Neuronal stem cell (in vitro differentiated cells): ENCODE measurements at regions not wholly inside any gene's neighbourhood (a gene's known extent, or its start where the extent isn't known, plus 50 kb on each side); places are given as distances from the start of the nearest gene placed in this dataset.

Experiments used
- DNase-seq: peaks from one replicate; pipeline ENCODE4 v3.0.0-alpha.2; 2013; ENCODE audit warnings: low spot score
- H2AFZ ChIP-seq: one replicate; pipeline ENCODE4 v1.6.1; 2013; ENCODE audit warnings: mild to moderate bottlenecking, low read length, inconsistent platforms
- H2AK5ac ChIP-seq: 2 replicates; pipeline ENCODE4 v1.6.1; 2013; ENCODE audit warnings: low read depth, mild to moderate bottlenecking, inconsistent platforms, low read length, moderate library complexity, mixed read lengths
- H2BK120ac ChIP-seq: 2 replicates; pipeline ENCODE4 v1.6.1; 2013; ENCODE audit warnings: low read depth, mild to moderate bottlenecking, inconsistent platforms, low read length, moderate library complexity, mixed read lengths
- H2BK12ac ChIP-seq: one replicate; pipeline ENCODE4 v1.6.1; 2013; ENCODE audit warnings: low read length, inconsistent platforms
- H2BK15ac ChIP-seq: 2 replicates; pipeline ENCODE4 v1.6.1; 2013; ENCODE audit warnings: mild to moderate bottlenecking, low read length, inconsistent platforms, mixed read lengths
- H2BK5ac ChIP-seq: one replicate; pipeline ENCODE4 v1.6.1; 2013; ENCODE audit warnings: inconsistent platforms, mild to moderate bottlenecking, low read length, moderate library complexity
- H3K14ac ChIP-seq: one replicate; pipeline ENCODE4 v1.6.1; 2013; ENCODE audit warnings: low read length, inconsistent platforms
- H3K18ac ChIP-seq: 2 replicates; pipeline ENCODE4 v1.6.1; 2013; ENCODE audit warnings: low read length, inconsistent platforms
- H3K23ac ChIP-seq: 2 replicates; pipeline ENCODE4 v1.6.1; 2013; ENCODE audit warnings: low read depth, mild to moderate bottlenecking, mixed read lengths, low read length, inconsistent platforms; ENCODE audit not compliant: poor library complexity
- H3K27ac ChIP-seq: replicated peaks from 3 replicates; pipeline ENCODE4 v1.5.1; 2013; ENCODE audit warnings: low read length, inconsistent platforms
- H3K27me3 ChIP-seq, 3 experiments: 2 replicates each; pipeline ENCODE4 v1.6.1; 2013; ENCODE audit warnings: low read length in 3 of 3, mild to moderate bottlenecking in 2 of 3, inconsistent platforms in 1 of 3, low read depth in 1 of 3, mixed read lengths in 1 of 3, moderate library complexity in 1 of 3; ENCODE audit not compliant: control insufficient read depth in 3 of 3, insufficient read depth in 3 of 3
- H3K36me3 ChIP-seq, 2 donors: replicated peaks in 1 of 2; 2 replicates each; pipeline ENCODE4 v1.6.1; 2013; ENCODE audit warnings: low read length in 2 of 2; ENCODE audit not compliant: control insufficient read depth in 2 of 2, insufficient read depth in 2 of 2
- H3K4ac ChIP-seq: 2 replicates; pipeline ENCODE4 v1.6.1; 2013; ENCODE audit warnings: inconsistent platforms, mild to moderate bottlenecking, low read length, moderate library complexity
- H3K4me1 ChIP-seq, 2 donors: 1 replicate in 1 of 2; 2 replicates in 1 of 2; pipeline ENCODE4 v1.6.1; 2013; ENCODE audit warnings: low read length in 2 of 2, low read depth in 1 of 2; ENCODE audit not compliant: control insufficient read depth in 2 of 2, insufficient read depth in 1 of 2
- H3K4me2 ChIP-seq: one replicate; pipeline ENCODE4 v1.6.1; 2013; ENCODE audit warnings: mild to moderate bottlenecking, low read length, inconsistent platforms; ENCODE audit not compliant: insufficient read depth, poor library complexity, severe bottlenecking
- H3K4me3 ChIP-seq, 2 donors: 2 replicates each; pipeline ENCODE4 v1.5.1; 2013; ENCODE audit warnings: low read length in 2 of 2, mild to moderate bottlenecking in 2 of 2, inconsistent platforms in 1 of 2, moderate library complexity in 1 of 2
- H3K79me1 ChIP-seq: one replicate; pipeline ENCODE4 v1.6.1; 2013; ENCODE audit warnings: low read depth, mild to moderate bottlenecking, inconsistent platforms, low read length, moderate library complexity
- H3K9ac ChIP-seq: one replicate; pipeline ENCODE4 v1.6.1; 2013; ENCODE audit warnings: mild to moderate bottlenecking, low read depth, low read length, inconsistent platforms; ENCODE audit not compliant: poor library complexity
- H3K9me3 ChIP-seq, 2 donors: replicated peaks in 1 of 2; 2 replicates each; pipeline versions ENCODE3 to v1.6.1; 2013; ENCODE audit warnings: low read length in 2 of 2, mild to moderate bottlenecking in 2 of 2, inconsistent platforms in 1 of 2, low read depth in 1 of 2, mixed read lengths in 1 of 2, moderate library complexity in 1 of 2; ENCODE audit not compliant: control insufficient read depth in 2 of 2, insufficient read depth in 1 of 2
- H4K8ac ChIP-seq: one replicate; pipeline ENCODE4 v1.6.1; 2013; ENCODE audit warnings: low read depth, mild to moderate bottlenecking, inconsistent platforms, low read length, moderate library complexity
- H4K91ac ChIP-seq: one replicate; pipeline ENCODE4 v1.6.1; 2013; ENCODE audit warnings: low read length, low read depth, mild to moderate bottlenecking, inconsistent platforms; ENCODE audit not compliant: poor library complexity
- whole genome bisulfite sequencing, 2 donors: extraction: QIAGEN DNeasy Blood & Tissue Kit; methylation state at CpG; one replicate each; pipeline ENCODE4 v1.1.7; 2013; ENCODE audit warnings: missing lambda C conversion rate in 2 of 2, mixed read lengths in 1 of 2; ENCODE audit not compliant: insufficient read length in 2 of 2, insufficient replicate concordance in 1 of 2; ENCODE audit errors: extremely low coverage in 2 of 2; 5-methylcytosine and 5-hydroxymethylcytosine counted together

DNA sequence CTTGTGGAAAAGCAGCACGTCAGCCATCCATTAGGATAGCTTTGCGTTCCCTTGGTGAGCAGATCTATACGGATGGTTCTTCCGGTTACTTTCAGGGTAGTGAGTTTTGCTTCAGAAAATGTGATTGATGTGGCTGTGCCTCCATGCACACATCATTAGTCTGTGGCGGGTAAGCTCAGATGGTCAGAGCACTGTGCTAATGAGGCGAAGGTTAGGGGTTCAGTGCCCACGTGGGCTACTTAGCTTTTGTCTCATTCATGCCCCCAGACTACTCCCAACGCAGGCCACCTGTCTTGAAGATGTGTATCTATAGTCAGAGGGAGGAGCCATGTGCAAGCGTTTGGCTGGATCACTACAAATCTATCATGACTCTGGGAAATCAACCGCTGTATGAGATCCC lies 322.8 kb upstream of the POU3F3 start:
- H2BK5ac ChIP-seq, result no peak overlapping the region
- no peak overlapping the region for H2AFZ ChIP-seq
- H3K9ac ChIP-seq, result no peak overlapping the region
- no CpG with 5 or more reads among the region's 10 CpGs for WGBS, 2 donors
- H3K4me2 ChIP-seq, result no peak overlapping the region
- no peak overlapping the region for H4K8ac ChIP-seq
- H3K36me3 ChIP-seq, result no peaks in the 10 kb centered on the region
- no peak overlapping the region for H2BK12ac ChIP-seq
- no peak for DNase-seq
- no peaks in the 10 kb centered on the region for H3K79me1 ChIP-seq
- H2AK5ac ChIP-seq, result no peak overlapping the region
- H3K18ac ChIP-seq, result no peak overlapping the region
- H3K14ac ChIP-seq, result no peak overlapping the region
- no peak overlapping the region for H3K4me3 ChIP-seq
- H2BK15ac ChIP-seq, result no peak overlapping the region
- H3K4me1 ChIP-seq, result no peaks in the 10 kb centered on the region
- no peak overlapping the region for H3K27ac ChIP-seq
- no peaks in the 10 kb centered on the region for H3K9me3 ChIP-seq
- no peak overlapping the region for H2BK120ac ChIP-seq
- H4K91ac ChIP-seq, result no peak overlapping the region
- no peak overlapping the region for H3K23ac ChIP-seq
- H3K27me3 ChIP-seq, result no peaks in the 10 kb centered on the region
- no peak overlapping the region for H3K4ac ChIP-seq

DNA sequence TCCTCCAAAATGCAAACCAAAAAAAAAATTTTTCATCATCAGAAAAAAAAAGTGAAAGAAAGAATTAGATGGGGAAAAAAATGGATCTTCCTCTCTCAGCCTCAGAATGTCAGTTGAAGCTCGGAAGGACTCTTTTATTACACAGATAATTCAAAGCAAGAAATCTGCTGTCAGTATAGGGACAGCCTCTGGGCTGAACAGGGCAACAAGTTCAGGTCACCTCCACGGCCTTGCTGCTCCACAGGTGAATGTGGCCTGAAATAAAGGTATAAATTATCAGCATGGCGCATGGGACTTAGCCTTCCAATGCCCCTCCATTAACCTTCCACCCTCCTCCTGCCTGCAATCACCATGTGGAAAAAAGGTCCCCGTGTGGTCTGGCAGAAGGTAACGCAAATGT lies 316.8 kb upstream of the POU3F3 start:
- no peak overlapping the region for H2AFZ ChIP-seq
- no peak overlapping the region for H3K18ac ChIP-seq
- no peak overlapping the region for H4K8ac ChIP-seq
- no peak overlapping the region for H2BK12ac ChIP-seq
- no peaks in the 10 kb centered on the region for H3K36me3 ChIP-seq
- peaks cover 2 to 3% of the 10 kb centered on the region in 2 donors for H3K4me1 ChIP-seq
- no peaks in the 10 kb centered on the region for H3K79me1 ChIP-seq
- H3K4ac ChIP-seq, result no peak overlapping the region
- H3K27me3 ChIP-seq, result no peaks in the 10 kb centered on the region
- H4K91ac ChIP-seq, result no peak overlapping the region
- no peak overlapping the region for H3K14ac ChIP-seq
- no peak for DNase-seq
- no peak overlapping the region for H3K9ac ChIP-seq
- no peak overlapping the region for H2BK120ac ChIP-seq
- no peak overlapping the region for H2BK15ac ChIP-seq
- H3K23ac ChIP-seq, result no peak overlapping the region
- H3K4me3 ChIP-seq, result no peak overlapping the region
- no peak overlapping the region for H3K4me2 ChIP-seq
- H3K9me3 ChIP-seq, result no peaks in the 10 kb centered on the region
- no CpG with 5 or more reads among the region's 5 CpGs for WGBS, 2 donors
- no peak overlapping the region for H3K27ac ChIP-seq
- H2BK5ac ChIP-seq, result no peak overlapping the region
- H2AK5ac ChIP-seq, result no peak overlapping the region

DNA sequence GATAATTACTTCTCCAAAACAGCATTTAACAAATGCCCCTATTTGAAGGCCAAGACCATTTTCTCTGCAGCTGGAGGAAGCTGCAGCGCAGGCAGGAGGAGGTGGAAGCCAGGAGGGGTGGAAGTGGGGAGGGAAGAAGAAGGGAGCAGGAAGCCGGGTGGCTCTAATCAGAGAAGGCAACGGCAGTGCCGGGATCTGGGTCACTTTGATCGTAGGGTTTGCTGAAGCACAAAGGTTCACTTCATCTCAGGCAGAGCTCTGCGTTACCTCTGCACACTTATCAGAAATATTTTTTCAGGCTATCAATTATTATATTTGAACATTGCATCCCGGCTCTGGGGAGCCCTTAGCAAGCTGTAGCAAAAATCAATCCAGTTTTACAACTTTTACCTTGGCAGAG lies 315.8 kb upstream of the POU3F3 start:
- no peak for DNase-seq
- Histone ChIP-seq H3K18ac (no peak overlapping the region), H3K4me1 (peaks cover 2 to 3% of the 10 kb centered on the region in 2 donors), H2AK5ac (no peak overlapping the region), H2AFZ (no peak overlapping the region), H3K4me3 (no peak overlapping the region), H3K4me2 (no peak overlapping the region), H3K36me3 (no peaks in the 10 kb centered on the region), H3K79me1 (no peaks in the 10 kb centered on the region), H4K91ac (no peak overlapping the region), H2BK12ac (no peak overlapping the region), H4K8ac (no peak overlapping the region), H3K4ac (no peak overlapping the region), H3K23ac (no peak overlapping the region), H3K9me3 (no peaks in the 10 kb centered on the region), H3K14ac (no peak overlapping the region), H2BK5ac (no peak overlapping the region), H3K27me3 (no peaks in the 10 kb centered on the region), H3K27ac (no peak overlapping the region), H2BK15ac (no peak overlapping the region), H3K9ac (no peak overlapping the region), H2BK120ac (no peak overlapping the region)
- WGBS, 2 donors, result no CpG with 5 or more reads among the region's 7 CpGs

DNA sequence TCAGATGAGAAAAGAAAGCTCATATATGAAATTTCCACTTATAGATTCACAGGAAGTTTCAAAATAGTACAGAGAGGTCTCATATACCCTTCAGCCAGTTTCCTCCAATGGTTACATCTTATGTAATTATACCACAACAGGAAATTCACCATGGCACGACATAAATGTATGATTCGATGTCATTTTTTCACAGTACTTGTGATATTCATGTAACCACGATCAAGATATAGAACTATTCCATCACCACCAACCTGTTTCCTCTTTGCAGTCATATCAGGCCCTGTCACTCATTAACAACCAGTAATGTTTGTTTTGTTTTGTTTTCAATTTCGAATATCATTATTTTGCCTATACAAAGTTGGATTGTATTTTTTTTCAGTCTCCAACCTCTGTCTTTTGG lies 314.3 kb upstream of the POU3F3 start:
- no peaks in the 10 kb centered on the region for H3K9me3 ChIP-seq

More for the DNA sequence above, 314.3 kb upstream of the POU3F3 start:
- Histone ChIP-seq H2BK15ac (no peak overlapping the region), H2AFZ (no peak overlapping the region), H3K18ac (no peak overlapping the region), H3K4me1 (peaks cover 2 to 3% of the 10 kb centered on the region in 2 donors), H3K4me3 (no peak overlapping the region), H2BK12ac (no peak overlapping the region), H3K79me1 (no peaks in the 10 kb centered on the region), H3K36me3 (no peaks in the 10 kb centered on the region), H4K8ac (no peak overlapping the region), H3K4ac (no peak overlapping the region), H2BK5ac (no peak overlapping the region), H2AK5ac (no peak overlapping the region), H3K27ac (no peak overlapping the region), H3K9ac (no peak overlapping the region), H3K4me2 (no peak overlapping the region), H4K91ac (no peak overlapping the region), H3K14ac (no peak overlapping the region), H2BK120ac (no peak overlapping the region), H3K23ac (no peak overlapping the region), H3K27me3 (no peaks in the 10 kb centered on the region)
- WGBS, 2 donors, result no CpG with 5 or more reads among the region's 4 CpGs
- no peak for DNase-seq
